ENCODE measurements at regions not wholly inside any gene's neighbourhood (a gene's known extent, or its start where the extent isn't known, plus 50 kb on each side); places are given as distances from the start of the nearest gene placed in this dataset.
"Not testable (repeated sequence)": the region's sequence is repeated elsewhere in the genome, so short reads cannot be mapped to it uniquely, and the experiment has no call there.

- in situ Hi-C loops (cut with MboI; ENCODE audit: low pct_unique_long_range_greater_than_20kb, low sequenced_read_pairs, unreplicated experiment), result no loop called here
- no peak for TF ChIP-seq CTCF (IDR thresholded peaks at IDR 0.05; ENCODE audit: extremely low read depth, insufficient read depth, missing control alignments)
- no peak for DNase-seq (ENCODE audit: low spot score)
Observed at GRCh38 chr1:148317288-148317985, 165.4 kb upstream of the NBPF11 start.

GRCh38 chr1:148315071-148315811, 163.2 kb upstream of the NBPF11 start:
- TF ChIP-seq CTCF (IDR thresholded peaks at IDR 0.05; ENCODE audit: extremely low read depth, insufficient read depth, missing control alignments), result no peak
- DNase-seq (ENCODE audit: low spot score), result no peak
- in situ Hi-C loops (cut with MboI; ENCODE audit: low pct_unique_long_range_greater_than_20kb, low sequenced_read_pairs, unreplicated experiment), result no loop called here

GRCh38 chr1:148310807-148311206, 158.7 kb upstream of the NBPF11 start:
- no peak for DNase-seq (ENCODE audit: low spot score)
- in situ Hi-C loops (cut with MboI; ENCODE audit: low pct_unique_long_range_greater_than_20kb, low sequenced_read_pairs, unreplicated experiment), result no loop called here
- no peak for TF ChIP-seq CTCF (IDR thresholded peaks at IDR 0.05; ENCODE audit: extremely low read depth, insufficient read depth, missing control alignments)

DNA sequence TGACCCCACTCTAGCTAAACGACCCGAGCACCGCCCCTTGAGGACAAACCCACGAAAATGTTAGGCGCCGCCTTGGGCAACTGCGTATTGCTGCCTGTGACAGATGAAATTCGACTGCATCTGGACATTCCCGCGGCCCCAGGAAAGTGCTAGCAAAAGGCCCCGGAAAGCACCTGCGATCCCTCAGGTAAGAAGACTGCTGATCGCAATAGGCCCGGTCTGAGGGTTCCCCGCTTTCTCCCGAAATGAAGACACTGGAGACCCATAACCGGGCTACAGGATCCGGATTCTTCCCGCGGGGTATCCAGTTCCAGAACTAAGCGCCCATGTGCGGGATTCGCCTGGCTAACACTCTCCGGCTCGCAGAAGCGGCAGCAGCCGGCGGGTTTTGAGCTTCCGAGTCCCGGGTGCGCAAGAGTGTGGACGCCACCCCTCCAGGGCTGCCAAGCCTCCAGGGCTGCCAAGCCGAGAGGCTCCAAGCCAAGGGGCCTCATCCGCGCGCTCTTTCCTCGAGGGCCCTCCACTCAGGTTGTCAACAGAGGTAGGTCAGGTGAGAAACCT, 157.9 kb upstream of the NBPF11 start:
- in situ Hi-C loops (cut with MboI; ENCODE audit: low pct_unique_long_range_greater_than_20kb, low sequenced_read_pairs, unreplicated experiment), result no loop called here
- DNase-seq (ENCODE audit: low spot score), result no peak
- no peak for TF ChIP-seq CTCF (IDR thresholded peaks at IDR 0.05; ENCODE audit: extremely low read depth, insufficient read depth, missing control alignments)

- no peak for TF ChIP-seq CTCF (IDR thresholded peaks at IDR 0.05; ENCODE audit: extremely low read depth, insufficient read depth, missing control alignments)
- in situ Hi-C loops (cut with MboI; ENCODE audit: low pct_unique_long_range_greater_than_20kb, low sequenced_read_pairs, unreplicated experiment), result no loop called here
- no peak for DNase-seq (ENCODE audit: low spot score)
Observed at GRCh38 chr1:148308832-148309458, 156.9 kb upstream of the NBPF11 start.

GRCh38 chr1:148307583-148308185, 155.6 kb upstream of the NBPF11 start:
- no peak for TF ChIP-seq CTCF (IDR thresholded peaks at IDR 0.05; ENCODE audit: extremely low read depth, insufficient read depth, missing control alignments)
- no peak for DNase-seq (ENCODE audit: low spot score)
- in situ Hi-C loops (cut with MboI; ENCODE audit: low pct_unique_long_range_greater_than_20kb, low sequenced_read_pairs, unreplicated experiment), result no loop called here

GRCh38 chr1:148304935-148305334, 152.9 kb upstream of the NBPF11 start:
- in situ Hi-C loops (cut with MboI; ENCODE audit: low pct_unique_long_range_greater_than_20kb, low sequenced_read_pairs, unreplicated experiment); DNase-seq (ENCODE audit: low spot score): not testable (repeated sequence)

DNA sequence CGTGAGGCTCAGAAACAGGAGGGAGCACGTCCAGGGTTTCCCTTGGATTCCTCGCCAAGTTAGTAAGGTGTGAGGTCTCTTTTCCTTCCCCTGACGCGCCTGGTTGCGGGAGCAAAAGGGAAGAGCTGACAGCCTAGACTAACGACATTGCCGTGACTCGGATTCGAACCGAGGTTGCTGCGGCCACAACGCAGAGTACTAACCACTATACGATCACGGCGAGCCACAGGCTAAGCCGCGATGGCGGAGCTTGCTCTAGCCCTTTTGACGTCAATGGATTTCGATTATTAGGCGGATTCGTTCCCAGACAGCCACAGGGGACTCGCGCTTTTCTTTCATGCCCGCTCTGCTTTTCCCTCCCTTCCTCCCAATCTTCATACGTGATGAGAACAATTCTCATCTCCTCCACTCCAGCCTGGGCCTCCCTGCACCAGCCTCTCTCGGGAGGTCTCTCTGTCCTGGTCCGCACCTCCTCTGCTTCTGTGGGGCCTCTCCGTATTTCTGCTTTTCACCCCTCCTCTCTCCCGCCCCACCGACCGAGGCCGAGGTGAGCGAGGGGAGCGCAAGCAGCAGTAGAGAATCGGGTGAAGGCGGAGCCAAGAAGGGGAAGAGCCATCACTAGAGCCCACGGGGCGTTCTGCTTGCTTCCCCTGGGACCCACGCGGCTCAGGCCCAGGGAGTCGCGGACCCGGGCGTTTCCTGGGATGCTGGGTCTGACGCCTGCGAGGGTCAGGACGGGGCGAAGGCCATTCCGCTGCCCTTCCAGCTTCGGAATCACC, 150.7 kb upstream of the NBPF11 start:
- in situ Hi-C loops (cut with MboI; ENCODE audit: low pct_unique_long_range_greater_than_20kb, low sequenced_read_pairs, unreplicated experiment), result not testable (repeated sequence)

DNA sequence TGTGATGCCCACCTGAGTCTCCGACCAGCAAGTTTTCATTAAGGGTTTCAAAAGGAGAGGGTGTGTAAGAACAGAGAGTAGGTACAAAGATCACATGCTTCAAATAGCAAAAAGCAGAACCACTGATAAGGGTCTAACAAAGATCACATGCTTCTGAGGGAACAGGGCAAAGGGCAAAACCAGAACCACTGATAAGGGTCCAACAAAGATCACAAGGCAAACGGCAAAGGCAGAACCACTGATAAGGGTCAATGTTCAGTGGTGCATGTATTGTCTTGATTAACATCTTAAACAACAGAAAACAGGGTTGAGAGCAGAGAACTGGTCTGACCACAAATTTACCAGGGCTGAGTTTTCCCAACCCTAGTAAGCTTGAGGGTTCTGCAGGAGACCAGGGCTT, 145.8 kb upstream of the NBPF11 start:
- in situ Hi-C loops (cut with MboI; ENCODE audit: low pct_unique_long_range_greater_than_20kb, low sequenced_read_pairs, unreplicated experiment); DNase-seq (ENCODE audit: low spot score): not testable (repeated sequence)

More for the DNA sequence above, 150.7 kb upstream of the NBPF11 start:
- not testable (repeated sequence) for DNase-seq (ENCODE audit: low spot score)

All from GM13977 (cell line).